SK-N-MC (cell line): ENCODE measurements at regions not wholly inside any gene's neighbourhood (a gene's known extent, or its start where the extent isn't known, plus 50 kb on each side); places are given as distances from the start of the nearest gene placed in this dataset.
A peak's percentile ranks its signal among the peaks of the same experiment; 100 is the strongest.
"Not testable (repeated sequence)": the region's sequence is repeated elsewhere in the genome, so short reads cannot be mapped to it uniquely, and the experiment has no call there.

Experiments used
- DNase-seq: peaks from one replicate; pipeline ENCODE4 v3.0.0-alpha.2; 2011; ENCODE audit warnings: low read depth, low spot score
- H3K27ac ChIP-seq: fragments of 200-600 bp; sonication (generic); 2 replicates; pipeline ENCODE4 v1.5.1; 2016; ENCODE audit warnings: mixed run types
- H3K36me3 ChIP-seq: fragments of 200-600 bp; sonication (generic); 2 replicates; pipeline ENCODE4 v1.6.1; 2017; ENCODE audit warnings: antibody characterized with exemption, low read length, mixed read lengths; ENCODE audit not compliant: insufficient read depth
- H3K4me3 ChIP-seq: fragments of 200-600 bp; sonication (generic); 2 replicates; pipeline ENCODE4 v1.5.1; 2016
- H3K9ac ChIP-seq: fragments of 200-600 bp; sonication (generic); 2 replicates; pipeline ENCODE4 v1.8.0; 2017; ENCODE audit warnings: mixed run types, mixed read lengths; ENCODE audit not compliant: insufficient read length
- H3K9me3 ChIP-seq: fragments of 200-600 bp; sonication (generic); 2 replicates; pipeline ENCODE4 v1.6.1; 2017; ENCODE audit warnings: low read depth, mild to moderate bottlenecking, antibody characterized with exemption, low read length, moderate library complexity, mixed read lengths
- EZH2 ChIP-seq: fragments of 200-600 bp; sonication (generic); IDR thresholded peaks from one replicate; pipeline ENCODE4 v1.6.1; 2017; ENCODE audit warnings: antibody characterized with exemption
- FOXP2 ChIP-seq: optimal IDR thresholded peaks from 2 replicates; pipeline ENCODE3; 2011; ENCODE audit warnings: mild to moderate bottlenecking, moderate library complexity; ENCODE audit not compliant: insufficient read depth; ENCODE audit errors: extremely low read length, control extremely low read depth
- POLR2AphosphoS5 ChIP-seq: IDR thresholded peaks from 2 replicates; pipeline ENCODE4 v1.6.1; 2012; ENCODE audit warnings: mild to moderate bottlenecking, low read depth, low read length, borderline replicate concordance

GRCh38 chr10:3877211-3878000 lies 92.4 kb upstream of the KLF6 start:
- Histone ChIP-seq H3K4me3 (no peak overlapping the region), H3K9me3 (no peaks in the 10 kb centered on the region), H3K36me3 (no peaks in the 10 kb centered on the region), H3K27ac (no peak overlapping the region), H3K9ac (no peak overlapping the region)
- no peak for TF ChIP-seq EZH2
- TF ChIP-seq FOXP2, result no peak
- no peak for TF ChIP-seq POLR2AphosphoS5
- DNase-seq, result no peak

GRCh38 chr10:3876350-3876962 lies 91.4 kb upstream of the KLF6 start:
- H3K36me3 ChIP-seq, result no peaks in the 10 kb centered on the region
- no peak overlapping the region for H3K4me3 ChIP-seq
- no peak for TF ChIP-seq FOXP2
- no peak for TF ChIP-seq POLR2AphosphoS5
- no peak for TF ChIP-seq EZH2
- H3K9me3 ChIP-seq, result no peaks in the 10 kb centered on the region
- H3K27ac ChIP-seq, result no peak overlapping the region
- no peak overlapping the region for H3K9ac ChIP-seq
- no peak for DNase-seq

DNA sequence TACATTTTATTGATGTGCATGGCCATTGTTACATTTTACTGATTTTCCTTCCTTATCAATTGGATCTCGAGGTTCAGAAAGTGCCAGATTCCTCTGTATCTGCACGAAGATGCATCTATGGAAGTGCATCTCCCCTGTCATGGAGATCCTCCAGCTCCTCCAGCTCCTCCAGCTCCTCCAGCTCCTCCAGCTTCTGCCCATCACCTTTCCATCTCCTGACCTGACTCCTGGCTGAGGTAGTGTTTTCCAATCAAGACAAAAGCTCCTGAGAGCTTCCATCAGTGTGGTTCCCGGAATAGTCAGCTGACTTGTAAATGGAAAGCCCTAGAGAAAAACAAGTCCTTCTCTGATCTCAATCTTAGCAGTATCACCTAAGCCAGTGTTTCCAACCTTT lies 90.8 kb upstream of the KLF6 start:
- Histone ChIP-seq H3K9ac (no peak overlapping the region), H3K36me3 (no peaks in the 10 kb centered on the region), H3K27ac (no peak overlapping the region), H3K4me3 (no peak overlapping the region), H3K9me3 (no peaks in the 10 kb centered on the region)
- no peak for DNase-seq
- TF ChIP-seq EZH2 (no peak), FOXP2 (no peak), POLR2AphosphoS5 (no peak)

GRCh38 chr10:3874990-3875841 lies 90.2 kb upstream of the KLF6 start:
- TF ChIP-seq EZH2 (no peak), FOXP2 (no peak)
- Histone ChIP-seq H3K9ac (no peak overlapping the region), H3K36me3 (no peaks in the 10 kb centered on the region), H3K9me3 (no peaks in the 10 kb centered on the region), H3K27ac (no peak overlapping the region), H3K4me3 (no peak overlapping the region)
- no peak for DNase-seq

- not testable (repeated sequence) for DNase-seq, H3K4me3 ChIP-seq, H3K27ac ChIP-seq, H3K36me3 ChIP-seq, H3K9ac ChIP-seq, H3K9me3 ChIP-seq
Measured at GRCh38 chr10:3874610-3874989, 89.6 kb upstream of the KLF6 start.

DNA sequence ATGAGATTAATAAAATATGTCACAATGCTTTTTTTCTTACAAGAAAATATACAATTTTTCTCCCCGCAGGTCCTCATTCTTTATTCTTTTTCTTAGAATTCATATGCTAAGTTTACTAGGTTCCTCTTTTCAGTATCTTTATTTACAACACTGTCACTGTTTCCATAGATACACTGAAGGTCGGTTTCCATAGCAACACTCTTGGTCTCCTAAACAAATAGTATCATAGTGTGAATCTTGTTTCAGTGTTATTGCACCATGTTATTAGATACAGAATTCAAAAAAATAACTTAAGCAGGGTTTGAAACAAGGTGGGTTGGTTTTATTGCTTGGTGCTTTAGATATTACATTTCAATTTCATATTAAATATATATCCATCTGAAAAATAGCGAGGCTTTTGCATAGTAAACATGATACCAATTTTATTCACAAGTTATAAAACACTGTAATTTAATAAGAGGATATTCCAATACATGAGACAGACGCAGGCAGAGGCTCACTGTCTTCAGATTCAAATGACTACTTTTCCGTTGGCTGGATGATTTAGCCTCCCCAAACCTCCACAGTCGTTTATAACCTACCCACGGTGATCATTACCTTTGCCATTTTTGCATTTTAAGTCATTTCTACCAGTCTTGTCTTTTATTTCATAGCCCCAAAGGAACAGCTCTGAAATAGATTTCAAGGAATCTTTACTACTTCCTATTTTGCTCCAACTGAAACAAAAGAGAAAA lies 88.9 kb upstream of the KLF6 start:
- H3K36me3 ChIP-seq, result no peaks in the 10 kb centered on the region
- H3K4me3 ChIP-seq, result no peak overlapping the region
- no peaks in the 10 kb centered on the region for H3K9me3 ChIP-seq
- no peak for TF ChIP-seq FOXP2
- no peak overlapping the region for H3K27ac ChIP-seq
- H3K9ac ChIP-seq, result no peak overlapping the region
- peak; percentile 10 for DNase-seq

- Histone ChIP-seq H3K36me3 (no peaks in the 10 kb centered on the region), H3K9me3 (no peaks in the 10 kb centered on the region), H3K27ac (no peak overlapping the region), H3K9ac (no peak overlapping the region), H3K4me3 (no peak overlapping the region)
- no peak for DNase-seq
- TF ChIP-seq FOXP2 (no peak), POLR2AphosphoS5 (no peak), EZH2 (no peak)
Measured at GRCh38 chr10:3872712-3873329, 87.8 kb upstream of the KLF6 start.

DNA sequence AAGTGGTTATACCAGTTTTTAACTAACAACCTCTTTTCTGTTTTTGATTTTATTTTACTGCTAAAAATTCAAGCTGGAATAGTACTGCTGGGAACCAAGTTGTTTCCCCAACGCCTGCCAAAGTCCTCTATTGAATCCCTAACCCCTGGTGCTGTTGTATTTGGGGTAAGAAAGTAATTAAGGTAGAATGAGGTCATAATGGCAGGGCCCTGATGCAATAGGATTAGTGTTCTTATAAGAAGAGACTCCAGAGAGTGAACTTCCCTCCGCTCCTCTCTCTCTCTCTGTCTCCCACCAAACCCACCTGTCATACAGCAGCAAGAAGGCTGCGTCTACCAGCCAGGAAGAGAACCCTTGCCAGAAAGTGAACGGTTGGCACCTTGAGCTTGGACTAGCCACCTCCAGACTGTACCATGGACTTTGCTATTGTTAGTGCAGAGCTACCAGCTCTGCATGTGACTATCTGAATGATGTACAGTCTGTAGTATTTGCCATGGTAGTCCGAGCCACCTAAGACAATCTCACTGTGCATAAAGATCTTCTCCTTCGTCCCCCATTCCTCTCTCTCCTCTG lies 86.5 kb upstream of the KLF6 start:
- Histone ChIP-seq H3K4me3 (no peak overlapping the region), H3K9me3 (no peaks in the 10 kb centered on the region), H3K36me3 (no peaks in the 10 kb centered on the region), H3K9ac (no peak overlapping the region), H3K27ac (no peak overlapping the region)
- no peak for DNase-seq
- TF ChIP-seq EZH2 (no peak), FOXP2 (no peak), POLR2AphosphoS5 (no peak)
